ENCODE measurements at regions not wholly inside any gene's neighbourhood (a gene's known extent, or its start where the extent isn't known, plus 50 kb on each side); places are given as distances from the start of the nearest gene placed in this dataset.
A peak's percentile ranks its signal among the peaks of the same experiment; 100 is the strongest.
"Not testable (repeated sequence)": the region's sequence is repeated elsewhere in the genome, so short reads cannot be mapped to it uniquely, and the experiment has no call there.

- DNase-seq, result peak; percentile 85
These were observed 147.8 kb upstream of the KRR1 start for GRCh38 chr12:75658901-75659823.

GRCh38 chr12:75658286-75658685 lies 146.9 kb upstream of the KRR1 start:
- DNase-seq, result peak; percentile 10

- DNase-seq, result no peak
These were observed 146.4 kb upstream of the KRR1 start for GRCh38 chr12:75657831-75658230.

GRCh38 chr12:75657354-75657753 lies 145.9 kb upstream of the KRR1 start:
- not testable (repeated sequence) for DNase-seq

- peak; percentile 91 for DNase-seq
These were observed 145.2 kb upstream of the KRR1 start for GRCh38 chr12:75656648-75657047.

- DNase-seq, result no peak
These were observed 144.8 kb upstream of the KRR1 start for GRCh38 chr12:75656210-75656609.

- no peak for DNase-seq
These were observed 144.0 kb upstream of the KRR1 start for GRCh38 chr12:75655315-75655806.

- no peak for DNase-seq
These were observed 139.9 kb upstream of the KRR1 start for GRCh38 chr12:75651342-75651695.

GRCh38 chr12:75650595-75651341 lies 139.4 kb upstream of the KRR1 start:
- DNase-seq, result no peak

GRCh38 chr12:75650100-75650499 lies 138.7 kb upstream of the KRR1 start:
- DNase-seq, result no peak

GRCh38 chr12:75648856-75649255 lies 137.4 kb upstream of the KRR1 start:
- no peak for DNase-seq

- no peak for DNase-seq
These were observed 135.2 kb upstream of the KRR1 start for GRCh38 chr12:75646329-75647210.

- no peak for DNase-seq
These were observed 133.2 kb upstream of the KRR1 start for GRCh38 chr12:75644472-75645072.

- DNase-seq, result not testable (repeated sequence)
These were observed 131.7 kb upstream of the KRR1 start for GRCh38 chr12:75643119-75643518.

- DNase-seq, result peak; percentile 69
These were observed 130.8 kb upstream of the KRR1 start for GRCh38 chr12:75642226-75642625.

- DNase-seq, result peak; percentile 86
These were observed 129.8 kb upstream of the KRR1 start for GRCh38 chr12:75641031-75641780.

GRCh38 chr12:75638792-75639191 lies 127.4 kb upstream of the KRR1 start:
- DNase-seq, result no peak

GRCh38 chr12:75636607-75637006 lies 125.2 kb upstream of the KRR1 start:
- DNase-seq, result no peak

GRCh38 chr12:75635606-75636444 lies 124.4 kb upstream of the KRR1 start:
- DNase-seq, result peak; percentile 98
